WTC11 (cell line): ENCODE measurements at regions not wholly inside any gene's neighbourhood (a gene's known extent, or its start where the extent isn't known, plus 50 kb on each side); places are given as distances from the start of the nearest gene placed in this dataset.

Source experiments
- ATAC-seq: fragments of 200-7000 bp; cut with Tn5 transposase; 2 replicates; pipeline ENCODE4 v1.10.0; 2021; ENCODE audit warnings: mild to moderate bottlenecking, moderate library complexity
- CTCF ChIA-PET: fragments of 300-600 bp; sonication (Branson Sonifier 250); formaldehyde crosslinking; loops from one replicate; lab custom pipeline; 2021; ENCODE audit warnings: antibody characterized with exemption; lab: Charles Lee
- POLR2A ChIA-PET: fragments of 350-600 bp; sonication (Branson Sonifier 250); formaldehyde crosslinking; loops from one replicate; lab custom pipeline; 2021; ENCODE audit warnings: antibody characterized with exemption; lab: Charles Lee
- DNase-seq: peaks from one replicate; pipeline ENCODE4 v3.0.0; 2021; ENCODE audit warnings: low spot score
- H3K27ac Mint-ChIP-seq: 2 replicates; pipeline ENCODE4 v1.8.0; 2021; ENCODE audit warnings: mixed read lengths
- H3K27me3 Mint-ChIP-seq: 2 replicates; pipeline ENCODE4 v1.8.0; 2021; ENCODE audit warnings: low read depth, mild to moderate bottlenecking, moderate library complexity, mixed read lengths
- H3K36me3 Mint-ChIP-seq: 2 replicates; pipeline ENCODE4 v1.8.0; 2021; ENCODE audit warnings: mixed read lengths
- H3K4me1 Mint-ChIP-seq: 2 replicates; pipeline ENCODE4 v1.8.0; 2022; ENCODE audit warnings: mixed read lengths
- H3K4me3 Mint-ChIP-seq: 2 replicates; pipeline ENCODE4 v1.8.0; 2021; ENCODE audit warnings: mild to moderate bottlenecking, moderate library complexity, mixed read lengths
- H3K9me3 Mint-ChIP-seq: 2 replicates; pipeline ENCODE4 v1.8.0; 2021; ENCODE audit warnings: mixed read lengths
- CREM ChIP-seq: sonication (generic); formaldehyde crosslinking; IDR thresholded peaks from 2 replicates; pipeline ENCODE4 v1.8.1; 2022; ENCODE audit warnings: mild to moderate bottlenecking, missing genetic modification reagents, moderate library complexity
- EMX1 ChIP-seq: fragments of 250-450 bp; sonication (Bioruptor Pico); IDR thresholded peaks from 2 replicates; pipeline ENCODE4 v1.8.0; 2021; ENCODE audit warnings: mild to moderate bottlenecking
- ESRRA ChIP-seq: sonication (generic); formaldehyde crosslinking; IDR thresholded peaks from 2 replicates; pipeline ENCODE4 v1.8.1; 2022; ENCODE audit warnings: mild to moderate bottlenecking, missing genetic modification reagents, borderline replicate concordance
- FOXJ3 ChIP-seq: sonication (generic); formaldehyde crosslinking; IDR thresholded peaks from 2 replicates; pipeline ENCODE4 v1.9.0; 2021; ENCODE audit warnings: missing genetic modification reagents, mild to moderate bottlenecking, borderline replicate concordance
- GTF2I ChIP-seq: fragments of 250-450 bp; sonication (Bioruptor Pico); conservative IDR thresholded peaks from 2 replicates; pipeline ENCODE4 v1.4.0; 2021; ENCODE audit warnings: mild to moderate bottlenecking
- RELA ChIP-seq: sonication (generic); formaldehyde crosslinking; IDR thresholded peaks from 2 replicates; pipeline ENCODE4 v1.8.1; 2022; ENCODE audit warnings: missing genetic modification reagents, mild to moderate bottlenecking, borderline replicate concordance
- SOX15 ChIP-seq: fragments of 250-450 bp; sonication (Bioruptor Pico); IDR thresholded peaks from 2 replicates; pipeline ENCODE4 v1.9.0; 2021; ENCODE audit warnings: mild to moderate bottlenecking
- TP53 ChIP-seq: sonication (generic); formaldehyde crosslinking; IDR thresholded peaks from 2 replicates; pipeline ENCODE4 v1.8.1; 2023; ENCODE audit warnings: mild to moderate bottlenecking, missing genetic modification reagents
- ZNF121 ChIP-seq: sonication (generic); formaldehyde crosslinking; IDR thresholded peaks from 2 replicates; pipeline ENCODE4 v1.8.0; 2023; ENCODE audit warnings: missing genetic modification reagents
- ZNF232 ChIP-seq: sonication (generic); formaldehyde crosslinking; IDR thresholded peaks from 2 replicates; pipeline ENCODE4 v1.8.0; 2022; ENCODE audit warnings: mild to moderate bottlenecking, missing genetic modification reagents
- ZNF317 ChIP-seq: sonication (generic); formaldehyde crosslinking; IDR thresholded peaks from 2 replicates; pipeline ENCODE4 v1.8.1; 2023; ENCODE audit warnings: low read depth, mild to moderate bottlenecking, moderate library complexity, missing genetic modification reagents, borderline replicate concordance
- ZNF416 ChIP-seq: fragments of 250-450 bp; sonication (Bioruptor Pico); IDR thresholded peaks from 2 replicates; pipeline ENCODE4 v1.9.0; 2021; ENCODE audit warnings: mild to moderate bottlenecking, inconsistent platforms
- TF ChIP-seq, protein P1 (sequence below): fragments of 250-450 bp; sonication (Bioruptor Pico); IDR thresholded peaks from 2 replicates; pipeline ENCODE4 v1.9.0; 2021; ENCODE audit warnings: mild to moderate bottlenecking
- TF ChIP-seq, protein P2 (sequence below): sonication (generic); formaldehyde crosslinking; conservative IDR thresholded peaks from 2 replicates; pipeline ENCODE4 v1.8.1; 2023; ENCODE audit warnings: mild to moderate bottlenecking, low read depth, missing genetic modification reagents, moderate library complexity
- TF ChIP-seq, protein P3 (sequence below): sonication (generic); formaldehyde crosslinking; IDR thresholded peaks from 2 replicates; pipeline ENCODE4 v1.8.1; 2023; ENCODE audit warnings: mild to moderate bottlenecking, missing genetic modification reagents, borderline replicate concordance
- TF ChIP-seq, protein P4 (sequence below): sonication (generic); formaldehyde crosslinking; IDR thresholded peaks from 2 replicates; pipeline ENCODE4 v1.8.1; 2022; ENCODE audit warnings: mild to moderate bottlenecking, moderate library complexity, missing genetic modification reagents
- TF ChIP-seq, protein P5 (sequence below): sonication (generic); formaldehyde crosslinking; IDR thresholded peaks from 2 replicates; pipeline ENCODE4 v1.8.0; 2022; ENCODE audit warnings: missing genetic modification reagents
- TF ChIP-seq, protein P6 (sequence below): sonication (generic); formaldehyde crosslinking; IDR thresholded peaks from 2 replicates; pipeline ENCODE4 v1.8.0; 2022; ENCODE audit warnings: mild to moderate bottlenecking, missing genetic modification reagents
- TF ChIP-seq, protein P7 (sequence below): sonication (generic); formaldehyde crosslinking; IDR thresholded peaks from 2 replicates; pipeline ENCODE4 v1.8.0; 2023; ENCODE audit warnings: missing genetic modification reagents, mild to moderate bottlenecking, borderline replicate concordance

DNA sequence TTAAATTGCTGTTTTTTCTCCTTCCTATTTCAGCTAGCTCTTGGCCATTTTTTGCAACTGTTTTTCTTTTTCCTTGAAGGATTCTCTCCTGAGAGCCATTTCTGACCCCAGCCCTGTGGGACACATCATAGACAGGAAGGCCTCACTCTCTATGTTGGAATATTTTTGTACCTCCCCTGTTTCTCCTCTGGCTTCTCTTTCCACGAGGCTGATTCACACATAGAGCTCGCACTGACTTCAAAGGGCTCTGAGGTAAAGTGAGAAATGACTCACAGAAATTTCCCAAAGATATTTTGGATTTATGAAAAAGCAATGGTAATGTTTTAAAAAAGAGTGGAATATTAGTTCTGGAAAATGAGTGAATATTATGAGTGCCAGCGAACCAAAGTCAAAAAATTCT, 181.7 kb upstream of the IGFBP7 start:
- peaks cover 31% of the 10 kb centered on the region for H3K9me3 Mint-ChIP-seq
- POLR2A ChIA-PET = no interaction called here
- peaks cover 30% of the 10 kb centered on the region for H3K27me3 Mint-ChIP-seq
- CTCF ChIA-PET = no interaction called here
- H3K4me3 Mint-ChIP-seq = no peak overlapping the region
- H3K36me3 Mint-ChIP-seq = peaks cover 22% of the 10 kb centered on the region
- ATAC-seq (no peak), DNase-seq (no peak)
- H3K27ac Mint-ChIP-seq = no peak overlapping the region
- H3K4me1 Mint-ChIP-seq = peaks cover 36% of the 10 kb centered on the region
- no peak for TF ChIP-seq ZNF416 (CRISPR knock-in tag)
- TF ChIP-seq SOX15 (CRISPR knock-in tag) = no peak
- TF ChIP-seq TP53 (CRISPR knock-in tag) = no peak
- TF ChIP-seq ZNF232 (CRISPR knock-in tag) = no peak
- TF ChIP-seq, protein P1, sequence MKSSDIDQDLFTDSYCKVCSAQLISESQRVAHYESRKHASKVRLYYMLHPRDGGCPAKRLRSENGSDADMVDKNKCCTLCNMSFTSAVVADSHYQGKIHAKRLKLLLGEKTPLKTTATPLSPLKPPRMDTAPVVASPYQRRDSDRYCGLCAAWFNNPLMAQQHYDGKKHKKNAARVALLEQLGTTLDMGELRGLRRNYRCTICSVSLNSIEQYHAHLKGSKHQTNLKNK = no peak
- TF ChIP-seq, protein P2, sequence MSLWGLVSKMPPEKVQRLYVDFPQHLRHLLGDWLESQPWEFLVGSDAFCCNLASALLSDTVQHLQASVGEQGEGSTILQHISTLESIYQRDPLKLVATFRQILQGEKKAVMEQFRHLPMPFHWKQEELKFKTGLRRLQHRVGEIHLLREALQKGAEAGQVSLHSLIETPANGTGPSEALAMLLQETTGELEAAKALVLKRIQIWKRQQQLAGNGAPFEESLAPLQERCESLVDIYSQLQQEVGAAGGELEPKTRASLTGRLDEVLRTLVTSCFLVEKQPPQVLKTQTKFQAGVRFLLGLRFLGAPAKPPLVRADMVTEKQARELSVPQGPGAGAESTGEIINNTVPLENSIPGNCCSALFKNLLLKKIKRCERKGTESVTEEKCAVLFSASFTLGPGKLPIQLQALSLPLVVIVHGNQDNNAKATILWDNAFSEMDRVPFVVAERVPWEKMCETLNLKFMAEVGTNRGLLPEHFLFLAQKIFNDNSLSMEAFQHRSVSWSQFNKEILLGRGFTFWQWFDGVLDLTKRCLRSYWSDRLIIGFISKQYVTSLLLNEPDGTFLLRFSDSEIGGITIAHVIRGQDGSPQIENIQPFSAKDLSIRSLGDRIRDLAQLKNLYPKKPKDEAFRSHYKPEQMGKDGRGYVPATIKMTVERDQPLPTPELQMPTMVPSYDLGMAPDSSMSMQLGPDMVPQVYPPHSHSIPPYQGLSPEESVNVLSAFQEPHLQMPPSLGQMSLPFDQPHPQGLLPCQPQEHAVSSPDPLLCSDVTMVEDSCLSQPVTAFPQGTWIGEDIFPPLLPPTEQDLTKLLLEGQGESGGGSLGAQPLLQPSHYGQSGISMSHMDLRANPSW (CRISPR knock-in tag) = no peak
- TF ChIP-seq ESRRA (CRISPR knock-in tag) = no peak
- no peak for TF ChIP-seq EMX1
- TF ChIP-seq, protein P3, sequence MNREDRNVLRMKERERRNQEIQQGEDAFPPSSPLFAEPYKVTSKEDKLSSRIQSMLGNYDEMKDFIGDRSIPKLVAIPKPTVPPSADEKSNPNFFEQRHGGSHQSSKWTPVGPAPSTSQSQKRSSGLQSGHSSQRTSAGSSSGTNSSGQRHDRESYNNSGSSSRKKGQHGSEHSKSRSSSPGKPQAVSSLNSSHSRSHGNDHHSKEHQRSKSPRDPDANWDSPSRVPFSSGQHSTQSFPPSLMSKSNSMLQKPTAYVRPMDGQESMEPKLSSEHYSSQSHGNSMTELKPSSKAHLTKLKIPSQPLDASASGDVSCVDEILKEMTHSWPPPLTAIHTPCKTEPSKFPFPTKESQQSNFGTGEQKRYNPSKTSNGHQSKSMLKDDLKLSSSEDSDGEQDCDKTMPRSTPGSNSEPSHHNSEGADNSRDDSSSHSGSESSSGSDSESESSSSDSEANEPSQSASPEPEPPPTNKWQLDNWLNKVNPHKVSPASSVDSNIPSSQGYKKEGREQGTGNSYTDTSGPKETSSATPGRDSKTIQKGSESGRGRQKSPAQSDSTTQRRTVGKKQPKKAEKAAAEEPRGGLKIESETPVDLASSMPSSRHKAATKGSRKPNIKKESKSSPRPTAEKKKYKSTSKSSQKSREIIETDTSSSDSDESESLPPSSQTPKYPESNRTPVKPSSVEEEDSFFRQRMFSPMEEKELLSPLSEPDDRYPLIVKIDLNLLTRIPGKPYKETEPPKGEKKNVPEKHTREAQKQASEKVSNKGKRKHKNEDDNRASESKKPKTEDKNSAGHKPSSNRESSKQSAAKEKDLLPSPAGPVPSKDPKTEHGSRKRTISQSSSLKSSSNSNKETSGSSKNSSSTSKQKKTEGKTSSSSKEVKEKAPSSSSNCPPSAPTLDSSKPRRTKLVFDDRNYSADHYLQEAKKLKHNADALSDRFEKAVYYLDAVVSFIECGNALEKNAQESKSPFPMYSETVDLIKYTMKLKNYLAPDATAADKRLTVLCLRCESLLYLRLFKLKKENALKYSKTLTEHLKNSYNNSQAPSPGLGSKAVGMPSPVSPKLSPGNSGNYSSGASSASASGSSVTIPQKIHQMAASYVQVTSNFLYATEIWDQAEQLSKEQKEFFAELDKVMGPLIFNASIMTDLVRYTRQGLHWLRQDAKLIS (CRISPR knock-in tag) = no peak
- TF ChIP-seq, protein P4, sequence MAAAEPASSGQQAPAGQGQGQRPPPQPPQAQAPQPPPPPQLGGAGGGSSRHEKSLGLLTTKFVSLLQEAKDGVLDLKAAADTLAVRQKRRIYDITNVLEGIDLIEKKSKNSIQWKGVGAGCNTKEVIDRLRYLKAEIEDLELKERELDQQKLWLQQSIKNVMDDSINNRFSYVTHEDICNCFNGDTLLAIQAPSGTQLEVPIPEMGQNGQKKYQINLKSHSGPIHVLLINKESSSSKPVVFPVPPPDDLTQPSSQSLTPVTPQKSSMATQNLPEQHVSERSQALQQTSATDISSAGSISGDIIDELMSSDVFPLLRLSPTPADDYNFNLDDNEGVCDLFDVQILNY (CRISPR knock-in tag) = no peak
- TF ChIP-seq, protein P5, sequence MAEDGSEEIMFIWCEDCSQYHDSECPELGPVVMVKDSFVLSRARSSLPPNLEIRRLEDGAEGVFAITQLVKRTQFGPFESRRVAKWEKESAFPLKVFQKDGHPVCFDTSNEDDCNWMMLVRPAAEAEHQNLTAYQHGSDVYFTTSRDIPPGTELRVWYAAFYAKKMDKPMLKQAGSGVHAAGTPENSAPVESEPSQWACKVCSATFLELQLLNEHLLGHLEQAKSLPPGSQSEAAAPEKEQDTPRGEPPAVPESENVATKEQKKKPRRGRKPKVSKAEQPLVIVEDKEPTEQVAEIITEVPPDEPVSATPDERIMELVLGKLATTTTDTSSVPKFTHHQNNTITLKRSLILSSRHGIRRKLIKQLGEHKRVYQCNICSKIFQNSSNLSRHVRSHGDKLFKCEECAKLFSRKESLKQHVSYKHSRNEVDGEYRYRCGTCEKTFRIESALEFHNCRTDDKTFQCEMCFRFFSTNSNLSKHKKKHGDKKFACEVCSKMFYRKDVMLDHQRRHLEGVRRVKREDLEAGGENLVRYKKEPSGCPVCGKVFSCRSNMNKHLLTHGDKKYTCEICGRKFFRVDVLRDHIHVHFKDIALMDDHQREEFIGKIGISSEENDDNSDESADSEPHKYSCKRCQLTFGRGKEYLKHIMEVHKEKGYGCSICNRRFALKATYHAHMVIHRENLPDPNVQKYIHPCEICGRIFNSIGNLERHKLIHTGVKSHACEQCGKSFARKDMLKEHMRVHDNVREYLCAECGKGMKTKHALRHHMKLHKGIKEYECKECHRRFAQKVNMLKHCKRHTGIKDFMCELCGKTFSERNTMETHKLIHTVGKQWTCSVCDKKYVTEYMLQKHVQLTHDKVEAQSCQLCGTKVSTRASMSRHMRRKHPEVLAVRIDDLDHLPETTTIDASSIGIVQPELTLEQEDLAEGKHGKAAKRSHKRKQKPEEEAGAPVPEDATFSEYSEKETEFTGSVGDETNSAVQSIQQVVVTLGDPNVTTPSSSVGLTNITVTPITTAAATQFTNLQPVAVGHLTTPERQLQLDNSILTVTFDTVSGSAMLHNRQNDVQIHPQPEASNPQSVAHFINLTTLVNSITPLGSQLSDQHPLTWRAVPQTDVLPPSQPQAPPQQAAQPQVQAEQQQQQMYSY (CRISPR knock-in tag) = no peak
- no peak for TF ChIP-seq CREM
- no peak for TF ChIP-seq ZNF317 (CRISPR knock-in tag)
- TF ChIP-seq FOXJ3 = no peak
- TF ChIP-seq GTF2I (CRISPR knock-in tag) = no peak
- TF ChIP-seq, protein P6, sequence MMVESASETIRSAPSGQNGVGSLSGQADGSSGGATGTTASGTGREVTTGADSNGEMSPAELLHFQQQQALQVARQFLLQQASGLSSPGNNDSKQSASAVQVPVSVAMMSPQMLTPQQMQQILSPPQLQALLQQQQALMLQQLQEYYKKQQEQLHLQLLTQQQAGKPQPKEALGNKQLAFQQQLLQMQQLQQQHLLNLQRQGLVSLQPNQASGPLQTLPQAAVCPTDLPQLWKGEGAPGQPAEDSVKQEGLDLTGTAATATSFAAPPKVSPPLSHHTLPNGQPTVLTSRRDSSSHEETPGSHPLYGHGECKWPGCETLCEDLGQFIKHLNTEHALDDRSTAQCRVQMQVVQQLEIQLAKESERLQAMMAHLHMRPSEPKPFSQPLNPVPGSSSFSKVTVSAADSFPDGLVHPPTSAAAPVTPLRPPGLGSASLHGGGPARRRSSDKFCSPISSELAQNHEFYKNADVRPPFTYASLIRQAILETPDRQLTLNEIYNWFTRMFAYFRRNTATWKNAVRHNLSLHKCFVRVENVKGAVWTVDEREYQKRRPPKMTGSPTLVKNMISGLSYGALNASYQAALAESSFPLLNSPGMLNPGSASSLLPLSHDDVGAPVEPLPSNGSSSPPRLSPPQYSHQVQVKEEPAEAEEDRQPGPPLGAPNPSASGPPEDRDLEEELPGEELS (CRISPR knock-in tag) = no peak
- TF ChIP-seq, protein P7, sequence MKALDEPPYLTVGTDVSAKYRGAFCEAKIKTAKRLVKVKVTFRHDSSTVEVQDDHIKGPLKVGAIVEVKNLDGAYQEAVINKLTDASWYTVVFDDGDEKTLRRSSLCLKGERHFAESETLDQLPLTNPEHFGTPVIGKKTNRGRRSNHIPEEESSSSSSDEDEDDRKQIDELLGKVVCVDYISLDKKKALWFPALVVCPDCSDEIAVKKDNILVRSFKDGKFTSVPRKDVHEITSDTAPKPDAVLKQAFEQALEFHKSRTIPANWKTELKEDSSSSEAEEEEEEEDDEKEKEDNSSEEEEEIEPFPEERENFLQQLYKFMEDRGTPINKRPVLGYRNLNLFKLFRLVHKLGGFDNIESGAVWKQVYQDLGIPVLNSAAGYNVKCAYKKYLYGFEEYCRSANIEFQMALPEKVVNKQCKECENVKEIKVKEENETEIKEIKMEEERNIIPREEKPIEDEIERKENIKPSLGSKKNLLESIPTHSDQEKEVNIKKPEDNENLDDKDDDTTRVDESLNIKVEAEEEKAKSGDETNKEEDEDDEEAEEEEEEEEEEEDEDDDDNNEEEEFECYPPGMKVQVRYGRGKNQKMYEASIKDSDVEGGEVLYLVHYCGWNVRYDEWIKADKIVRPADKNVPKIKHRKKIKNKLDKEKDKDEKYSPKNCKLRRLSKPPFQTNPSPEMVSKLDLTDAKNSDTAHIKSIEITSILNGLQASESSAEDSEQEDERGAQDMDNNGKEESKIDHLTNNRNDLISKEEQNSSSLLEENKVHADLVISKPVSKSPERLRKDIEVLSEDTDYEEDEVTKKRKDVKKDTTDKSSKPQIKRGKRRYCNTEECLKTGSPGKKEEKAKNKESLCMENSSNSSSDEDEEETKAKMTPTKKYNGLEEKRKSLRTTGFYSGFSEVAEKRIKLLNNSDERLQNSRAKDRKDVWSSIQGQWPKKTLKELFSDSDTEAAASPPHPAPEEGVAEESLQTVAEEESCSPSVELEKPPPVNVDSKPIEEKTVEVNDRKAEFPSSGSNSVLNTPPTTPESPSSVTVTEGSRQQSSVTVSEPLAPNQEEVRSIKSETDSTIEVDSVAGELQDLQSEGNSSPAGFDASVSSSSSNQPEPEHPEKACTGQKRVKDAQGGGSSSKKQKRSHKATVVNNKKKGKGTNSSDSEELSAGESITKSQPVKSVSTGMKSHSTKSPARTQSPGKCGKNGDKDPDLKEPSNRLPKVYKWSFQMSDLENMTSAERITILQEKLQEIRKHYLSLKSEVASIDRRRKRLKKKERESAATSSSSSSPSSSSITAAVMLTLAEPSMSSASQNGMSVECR = no peak
- no peak for TF ChIP-seq RELA (CRISPR knock-in tag)
- TF ChIP-seq ZNF121 (CRISPR knock-in tag) = no peak
